CD8-positive, alpha-beta memory T cell (primary cell): ENCODE measurements at regions not wholly inside any gene's neighbourhood (a gene's known extent, or its start where the extent isn't known, plus 50 kb on each side); places are given as distances from the start of the nearest gene placed in this dataset.
A peak's percentile ranks its signal among the peaks of the same experiment; 100 is the strongest.
"Not testable (repeated sequence)": the region's sequence is repeated elsewhere in the genome, so short reads cannot be mapped to it uniquely, and the experiment has no call there.

ENCODE experiments used
- CTCF ChIA-PET: fragments of 350-600 bp; sonication (Branson Sonifier 250); formaldehyde crosslinking; loops from one replicate; lab custom pipeline; 2021; ENCODE audit warnings: antibody characterized with exemption; lab: Charles Lee
- POLR2A ChIA-PET: fragments of 350-600 bp; sonication (Branson Sonifier 250); formaldehyde crosslinking; loops from one replicate; lab custom pipeline; 2021; ENCODE audit warnings: antibody characterized with exemption; lab: Charles Lee
- DNase-seq, 5 donors: peaks; one replicate each; pipeline versions ENCODE4 v3.0.0 to v3.0.0-alpha.2; 2020 to 2022; ENCODE audit warnings: mixed read lengths in 1 of 5
- H3K27ac ChIP-seq: one replicate; pipeline ENCODE4 v1.7.0; 2013; ENCODE audit warnings: low read depth, mild to moderate bottlenecking, low read length, moderate library complexity
- H3K27me3 ChIP-seq: 2 replicates; pipeline ENCODE4 v1.7.0; 2013; ENCODE audit warnings: low read length, mild to moderate bottlenecking; ENCODE audit not compliant: insufficient read depth, poor library complexity, severe bottlenecking
- H3K36me3 ChIP-seq: 2 replicates; pipeline ENCODE4 v1.7.0; 2013; ENCODE audit warnings: mild to moderate bottlenecking, low read length, moderate library complexity; ENCODE audit not compliant: insufficient read depth
- H3K4me1 ChIP-seq: 2 replicates; pipeline ENCODE4 v1.7.0; 2013; ENCODE audit warnings: mild to moderate bottlenecking, low read length, moderate library complexity; ENCODE audit not compliant: insufficient read depth
- H3K4me3 ChIP-seq: 2 replicates; pipeline ENCODE4 v1.7.0; 2013; ENCODE audit warnings: mild to moderate bottlenecking, low read length
- H3K9me3 ChIP-seq: 2 replicates; pipeline ENCODE4 v1.7.0; 2013; ENCODE audit warnings: mild to moderate bottlenecking, low read length
- H3K27ac Mint-ChIP-seq, 8 donors: one replicate each; pipeline ENCODE4 v1.8.0; 2020 to 2021; ENCODE audit warnings: mixed read lengths in 8 of 8, mild to moderate bottlenecking in 6 of 8, inconsistent platforms in 3 of 8, moderate library complexity in 3 of 8
- H3K27me3 Mint-ChIP-seq, 2 donors: one replicate each; pipeline ENCODE4 v1.8.0; 2020 to 2021; ENCODE audit warnings: mixed read lengths in 2 of 2, mild to moderate bottlenecking in 1 of 2, moderate library complexity in 1 of 2
- H3K36me3 Mint-ChIP-seq, 3 donors: one replicate each; pipeline ENCODE4 v1.8.0; 2020 to 2021; ENCODE audit warnings: mixed read lengths in 3 of 3, inconsistent platforms in 1 of 3, mild to moderate bottlenecking in 1 of 3
- H3K4me1 Mint-ChIP-seq, 3 donors: one replicate each; pipeline ENCODE4 v1.8.0; 2020 to 2021; ENCODE audit warnings: mixed read lengths in 3 of 3, inconsistent platforms in 1 of 3, mild to moderate bottlenecking in 1 of 3
- H3K4me3 Mint-ChIP-seq, 7 donors: one replicate each; pipeline ENCODE4 v1.8.0; 2020 to 2021; ENCODE audit warnings: mixed read lengths in 7 of 7, mild to moderate bottlenecking in 6 of 7, moderate library complexity in 4 of 7, inconsistent platforms in 2 of 7
- H3K9me3 Mint-ChIP-seq, 5 donors: one replicate each; pipeline ENCODE4 v1.8.0; 2020 to 2022; ENCODE audit warnings: mixed read lengths in 5 of 5, mild to moderate bottlenecking in 3 of 5, moderate library complexity in 2 of 5, inconsistent platforms in 1 of 5

DNA sequence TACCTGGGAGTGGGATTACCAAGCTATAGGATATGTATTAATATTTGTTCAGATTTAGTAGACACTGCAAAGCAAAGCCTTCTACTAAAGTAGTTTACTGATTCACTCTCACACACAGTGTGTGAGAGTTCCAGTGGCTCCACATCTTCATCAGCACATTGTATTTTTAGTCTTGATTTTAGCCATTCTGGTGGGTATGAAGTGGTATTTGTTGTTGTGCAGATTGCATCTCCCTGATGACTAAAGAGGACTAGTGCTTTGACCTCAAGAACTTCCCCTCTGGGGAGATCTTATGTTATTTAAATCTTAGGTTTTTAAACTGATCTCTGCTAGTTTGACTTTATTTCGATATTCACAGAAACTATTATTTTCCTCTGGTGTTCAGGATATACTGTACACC lies 479.7 kb upstream of the RGS6 start:
- no peaks in the 10 kb centered on the region for H3K9me3 Mint-ChIP-seq
- Histone ChIP-seq H3K36me3 (no peaks in the 10 kb centered on the region), H3K9me3 (no peaks in the 10 kb centered on the region), H3K4me3 (no peak overlapping the region), H3K27me3 (no peaks in the 10 kb centered on the region), H3K27ac (no peak overlapping the region), H3K4me1 (no peaks in the 10 kb centered on the region)
- DNase-seq = no peak
- H3K4me3 Mint-ChIP-seq = no peak overlapping the region
- ChIA-PET POLR2A (no interaction called here), CTCF (no interaction called here)
- H3K36me3 Mint-ChIP-seq = peaks cover 0 to 2% (median 1%) of the 10 kb centered on the region in 3 donors
- no peak overlapping the region for H3K27ac Mint-ChIP-seq
- peaks cover 5 to 13% (median 9%) of the 10 kb centered on the region in 3 donors for H3K4me1 Mint-ChIP-seq
- no peaks in the 10 kb centered on the region for H3K27me3 Mint-ChIP-seq

DNA sequence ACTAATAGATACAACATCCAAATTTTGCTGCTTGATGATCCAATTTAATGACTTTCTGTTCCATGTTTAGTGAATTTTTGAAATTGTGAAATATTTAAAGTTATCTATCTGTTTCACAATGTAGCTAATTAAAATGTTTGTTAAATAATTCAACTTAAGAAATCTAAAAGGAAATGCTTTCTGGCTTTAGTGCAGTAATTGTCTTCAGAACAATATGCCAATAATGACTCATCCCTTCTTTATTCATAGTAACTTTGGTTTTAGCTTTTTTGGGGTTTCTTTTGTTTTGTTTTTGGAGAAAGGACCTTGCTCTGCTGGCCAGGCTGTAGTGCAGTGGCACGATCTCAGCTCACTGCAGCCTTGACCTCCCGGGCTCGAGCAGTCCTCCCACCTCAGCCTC lies 479.2 kb upstream of the RGS6 start:
- Mint-ChIP-seq H3K36me3 (peaks cover 0 to 4% (median 1%) of the 10 kb centered on the region in 3 donors), H3K27ac (peak overlapping the region in 1 of 8 donors; percentile 15), H3K27me3 (no peaks in the 10 kb centered on the region), H3K4me1 (peaks cover 5 to 13% (median 9%) of the 10 kb centered on the region in 3 donors), H3K9me3 (no peaks in the 10 kb centered on the region), H3K4me3 (no peak overlapping the region)
- ChIA-PET POLR2A (no interaction called here), CTCF (no interaction called here)
- H3K4me1 ChIP-seq = no peaks in the 10 kb centered on the region
- no peaks in the 10 kb centered on the region for H3K36me3 ChIP-seq
- no peak overlapping the region for H3K4me3 ChIP-seq
- no peak overlapping the region for H3K27ac ChIP-seq
- no peaks in the 10 kb centered on the region for H3K9me3 ChIP-seq
- no peak for DNase-seq
- no peaks in the 10 kb centered on the region for H3K27me3 ChIP-seq

DNA sequence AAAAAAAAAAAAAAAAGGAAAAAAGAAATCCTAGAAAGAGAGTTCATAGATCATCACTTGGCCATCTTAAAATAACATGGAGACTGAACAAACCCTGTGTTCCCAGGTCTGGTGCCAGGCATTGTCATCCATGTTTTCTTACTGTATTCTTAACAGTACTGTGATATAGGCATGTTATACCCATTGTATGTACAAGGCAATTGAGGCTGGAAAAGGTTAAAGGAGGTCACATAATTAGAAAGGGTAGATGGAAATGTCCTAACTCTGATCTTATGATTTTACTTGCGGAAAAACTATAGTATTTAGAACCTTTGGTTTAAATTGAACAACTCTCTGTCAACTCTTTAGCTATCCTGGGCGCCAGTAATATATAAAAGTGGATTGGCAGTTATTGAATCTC lies 478.2 kb upstream of the RGS6 start:
- Mint-ChIP-seq H3K4me1 (peaks cover 5 to 13% (median 9%) of the 10 kb centered on the region in 3 donors), H3K36me3 (peaks cover 0 to 4% (median 0%) of the 10 kb centered on the region in 3 donors), H3K27ac (no peak overlapping the region), H3K4me3 (no peak overlapping the region), H3K27me3 (no peaks in the 10 kb centered on the region), H3K9me3 (no peaks in the 10 kb centered on the region)
- DNase-seq = no peak
- Histone ChIP-seq H3K36me3 (no peaks in the 10 kb centered on the region), H3K27me3 (no peaks in the 10 kb centered on the region), H3K9me3 (no peaks in the 10 kb centered on the region), H3K27ac (no peak overlapping the region), H3K4me1 (no peaks in the 10 kb centered on the region), H3K4me3 (no peak overlapping the region)
- ChIA-PET POLR2A (no interaction called here), CTCF (no interaction called here)

DNA sequence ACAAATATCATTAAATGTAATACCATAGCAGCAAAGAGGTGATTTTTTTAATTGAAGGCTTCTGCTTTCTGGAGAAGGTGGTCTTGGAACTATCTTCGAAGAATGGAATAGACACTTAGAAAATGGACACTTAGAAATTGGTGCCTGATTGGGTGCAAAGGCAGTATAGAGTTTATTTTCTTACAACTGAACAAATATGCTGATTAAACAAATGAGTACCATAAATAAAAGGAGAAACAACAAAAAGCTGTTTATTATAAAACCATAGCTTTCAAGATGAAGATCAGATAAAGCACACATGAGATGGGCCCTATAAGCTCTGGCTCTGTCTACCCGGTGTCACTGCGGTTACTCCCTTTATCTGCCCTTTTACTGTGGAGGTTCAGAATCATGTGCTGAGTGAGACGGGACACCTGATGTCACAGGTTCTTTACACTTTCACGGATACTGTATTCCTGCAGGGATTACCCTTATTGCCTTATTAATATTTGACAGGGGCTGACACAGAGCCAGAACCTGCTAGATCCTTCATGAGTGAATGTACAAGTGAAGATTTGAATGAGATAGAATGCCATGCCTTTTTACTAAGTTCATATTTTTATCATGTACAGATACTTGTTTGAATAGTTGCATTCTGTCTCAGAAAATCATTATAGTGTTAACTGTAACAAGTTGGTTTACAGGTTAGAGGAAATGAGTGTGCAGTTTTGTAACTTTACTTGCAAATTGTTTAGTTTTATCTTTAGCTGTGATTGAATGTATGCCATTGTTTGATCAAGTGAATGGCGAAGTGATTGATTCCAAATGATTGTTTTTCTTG lies 477.5 kb upstream of the RGS6 start:
- POLR2A ChIA-PET = no interaction called here
- no peaks in the 10 kb centered on the region for H3K9me3 Mint-ChIP-seq
- H3K27ac Mint-ChIP-seq = peak overlapping the region in 1 of 8 donors; percentile 49
- no peaks in the 10 kb centered on the region for H3K27me3 Mint-ChIP-seq
- Histone ChIP-seq H3K4me1 (no peaks in the 10 kb centered on the region), H3K27me3 (no peaks in the 10 kb centered on the region), H3K36me3 (no peaks in the 10 kb centered on the region), H3K9me3 (no peaks in the 10 kb centered on the region), H3K27ac (no peak overlapping the region), H3K4me3 (no peak overlapping the region)
- H3K4me3 Mint-ChIP-seq = no peak overlapping the region
- H3K36me3 Mint-ChIP-seq = peaks cover 0 to 7% (median 3%) of the 10 kb centered on the region in 3 donors
- CTCF ChIA-PET = no interaction called here
- DNase-seq = no peak
- peaks cover 5 to 13% (median 9%) of the 10 kb centered on the region in 3 donors for H3K4me1 Mint-ChIP-seq

DNA sequence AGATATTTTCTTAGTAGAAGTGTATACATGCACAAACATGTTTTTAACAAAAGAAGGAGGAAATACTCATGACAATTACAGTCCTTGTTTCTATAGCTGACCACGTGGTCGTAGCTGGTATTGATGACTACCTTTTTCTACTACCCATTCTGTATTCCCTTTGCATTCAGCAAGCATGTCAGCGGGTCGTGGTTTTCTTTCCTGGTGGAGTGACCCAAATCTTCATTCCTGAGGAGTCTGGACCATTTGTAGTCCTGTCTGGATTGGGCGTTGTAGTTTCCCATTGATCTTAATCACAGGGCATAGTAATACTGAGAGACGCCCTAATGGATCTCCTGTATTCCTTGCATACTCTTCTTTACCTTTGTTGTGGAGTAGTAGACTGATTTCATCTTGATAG lies 472.1 kb upstream of the RGS6 start:
- H3K9me3 Mint-ChIP-seq = no peaks in the 10 kb centered on the region
- DNase-seq = no peak
- H3K9me3 ChIP-seq = no peaks in the 10 kb centered on the region
- H3K27me3 ChIP-seq = no peaks in the 10 kb centered on the region
- H3K4me3 Mint-ChIP-seq = no peak overlapping the region
- peaks cover under 1 to 7% (median 2%) of the 10 kb centered on the region in 3 donors for H3K4me1 Mint-ChIP-seq
- H3K27ac Mint-ChIP-seq = no peak overlapping the region
- ChIA-PET POLR2A (no interaction called here), CTCF (no interaction called here)
- H3K36me3 ChIP-seq = no peaks in the 10 kb centered on the region
- H3K36me3 Mint-ChIP-seq = peaks cover 12 to 31% (median 16%) of the 10 kb centered on the region in 3 donors
- no peak overlapping the region for H3K27ac ChIP-seq
- H3K4me1 ChIP-seq = no peaks in the 10 kb centered on the region
- H3K4me3 ChIP-seq = no peak overlapping the region
- no peaks in the 10 kb centered on the region for H3K27me3 Mint-ChIP-seq

DNA sequence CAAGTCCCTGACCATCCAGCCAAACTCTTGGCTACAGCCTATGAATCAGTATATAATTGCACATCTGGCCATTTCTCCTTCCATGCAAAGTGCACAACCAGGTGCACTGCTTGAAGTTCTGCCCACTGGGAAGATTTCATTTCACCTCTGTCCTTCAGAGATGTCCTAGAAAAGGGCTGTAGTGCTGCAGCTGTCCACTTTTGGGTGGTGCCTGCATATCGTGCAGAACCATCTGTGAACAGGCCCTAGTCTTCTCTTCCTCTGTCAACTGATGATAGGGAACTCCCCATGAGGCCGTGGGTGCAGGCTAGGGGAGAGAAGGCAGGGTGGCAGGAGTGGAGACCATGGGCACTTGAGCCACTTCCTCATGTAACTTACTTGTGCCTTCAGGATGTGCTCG lies 470.6 kb upstream of the RGS6 start:
- H3K36me3 Mint-ChIP-seq = peaks cover 12 to 37% (median 16%) of the 10 kb centered on the region in 3 donors
- CTCF ChIA-PET, H3K4me1 Mint-ChIP-seq, H3K27ac ChIP-seq, H3K9me3 ChIP-seq, H3K36me3 ChIP-seq, H3K4me3 ChIP-seq, H3K27me3 Mint-ChIP-seq, DNase-seq, H3K4me1 ChIP-seq, H3K27me3 ChIP-seq, POLR2A ChIA-PET, H3K4me3 Mint-ChIP-seq, H3K9me3 Mint-ChIP-seq: not testable (repeated sequence)
- peak overlapping the region in 1 of 8 donors; percentile 23 for H3K27ac Mint-ChIP-seq

DNA sequence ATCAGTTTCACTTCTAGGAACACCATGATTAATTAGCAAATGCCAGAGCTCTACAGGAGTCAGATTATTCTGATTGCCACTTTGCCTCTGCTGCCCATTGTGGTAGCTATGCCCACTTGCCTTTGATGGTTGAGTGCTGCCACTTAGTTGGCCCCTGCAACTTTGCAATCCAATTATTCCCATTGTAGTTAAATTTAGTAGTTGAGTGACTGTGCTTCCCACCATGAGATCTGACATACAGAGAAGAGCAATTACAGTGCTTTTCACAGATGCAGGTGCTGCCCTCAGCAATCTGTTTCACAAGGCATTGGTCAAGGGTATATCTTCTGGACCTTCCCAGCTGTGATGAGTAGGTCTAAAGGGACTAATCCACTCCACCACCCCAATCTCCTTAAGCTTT lies 468.4 kb upstream of the RGS6 start:
- Mint-ChIP-seq H3K27me3 (no peaks in the 10 kb centered on the region), H3K4me3 (no peak overlapping the region), H3K27ac (no peak overlapping the region), H3K9me3 (peaks cover 0 to 4% (median 0%) of the 10 kb centered on the region in 5 donors), H3K4me1 (peaks cover 0 to 9% (median 5%) of the 10 kb centered on the region in 3 donors), H3K36me3 (peaks cover 15 to 48% (median 16%) of the 10 kb centered on the region in 3 donors)
- Histone ChIP-seq H3K4me1 (no peaks in the 10 kb centered on the region), H3K27ac (no peak overlapping the region), H3K4me3 (no peak overlapping the region), H3K27me3 (no peaks in the 10 kb centered on the region), H3K36me3 (no peaks in the 10 kb centered on the region), H3K9me3 (no peaks in the 10 kb centered on the region)
- ChIA-PET CTCF (no interaction called here), POLR2A (no interaction called here)
- no peak for DNase-seq

DNA sequence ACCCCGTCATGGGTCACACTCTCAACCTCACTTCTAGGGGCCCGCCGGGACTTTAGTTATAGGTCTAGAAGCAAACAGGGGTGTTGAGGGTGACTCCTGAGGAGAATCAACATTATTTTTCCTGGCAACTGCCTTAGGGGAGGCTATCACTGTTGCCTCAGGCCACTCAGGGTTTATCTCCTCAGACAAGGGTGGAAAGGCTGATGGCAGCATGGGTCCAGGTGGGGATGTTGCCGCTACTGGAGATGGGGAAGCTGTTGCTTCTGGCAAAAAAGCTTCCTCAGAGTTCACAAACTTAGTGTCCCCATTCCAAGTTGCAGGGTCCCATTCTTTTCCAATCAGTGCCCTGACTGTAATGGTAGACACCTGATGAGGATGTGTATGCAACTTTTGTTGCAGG lies 467.4 kb upstream of the RGS6 start:
- CTCF ChIA-PET = no interaction called here
- Histone ChIP-seq H3K27ac (no peak overlapping the region), H3K9me3 (no peaks in the 10 kb centered on the region), H3K4me3 (no peak overlapping the region), H3K27me3 (no peaks in the 10 kb centered on the region), H3K4me1 (no peaks in the 10 kb centered on the region), H3K36me3 (no peaks in the 10 kb centered on the region)
- no peaks in the 10 kb centered on the region for H3K27me3 Mint-ChIP-seq
- peaks cover 15 to 44% (median 15%) of the 10 kb centered on the region in 3 donors for H3K36me3 Mint-ChIP-seq
- POLR2A ChIA-PET = no interaction called here
- H3K9me3 Mint-ChIP-seq = peaks cover 0 to 4% (median 0%) of the 10 kb centered on the region in 5 donors
- H3K4me1 Mint-ChIP-seq = peaks cover 5 to 15% (median 12%) of the 10 kb centered on the region in 3 donors
- DNase-seq = no peak
- H3K27ac Mint-ChIP-seq = no peak overlapping the region
- H3K4me3 Mint-ChIP-seq = no peak overlapping the region
